GM19023 (cell line): ENCODE measurements at regions not wholly inside any gene's neighbourhood (a gene's known extent, or its start where the extent isn't known, plus 50 kb on each side); places are given as distances from the start of the nearest gene placed in this dataset.

Source experiments
- ATAC-seq: cut with Tn5 transposase; IDR thresholded peaks from one replicate; pipeline ENCODE4 v1.9.1; 2021; ENCODE audit warnings: mild to moderate bottlenecking, moderate library complexity; ENCODE audit not compliant: unreplicated experiment

GRCh38 chr4:24705016-24705753 is 90.2 kb upstream of the SOD3 start:
- ATAC-seq = no peak

- ATAC-seq = no peak
These were observed 81.8 kb upstream of the SOD3 start for GRCh38 chr4:24713604-24714003.

- no peak for ATAC-seq
These were observed 75.8 kb upstream of the SOD3 start for GRCh38 chr4:24719615-24720014.

GRCh38 chr4:24720436-24720835 is 74.9 kb upstream of the SOD3 start:
- ATAC-seq = no peak

- ATAC-seq = no peak
These were observed 74.4 kb upstream of the SOD3 start for GRCh38 chr4:24720979-24721378.

GRCh38 chr4:24722026-24722568 is 73.3 kb upstream of the SOD3 start:
- no peak for ATAC-seq

- no peak for ATAC-seq
These were observed 67.8 kb upstream of the SOD3 start for GRCh38 chr4:24727390-24728224.

GRCh38 chr4:24729119-24729730 is 66.1 kb upstream of the SOD3 start:
- no peak for ATAC-seq

GRCh38 chr4:24730256-24731001 is 64.9 kb upstream of the SOD3 start:
- no peak for ATAC-seq

- ATAC-seq = no peak
These were observed 63.9 kb upstream of the SOD3 start for GRCh38 chr4:24731448-24731847.

- no peak for ATAC-seq
These were observed 60.9 kb upstream of the SOD3 start for GRCh38 chr4:24734511-24734910.

- ATAC-seq = no peak
These were observed 59.3 kb upstream of the SOD3 start for GRCh38 chr4:24736066-24736465.

GRCh38 chr4:24741910-24742309 is 53.5 kb upstream of the SOD3 start:
- no peak for ATAC-seq

- no peak for ATAC-seq
These were observed 53.0 kb upstream of the SOD3 start for GRCh38 chr4:24742335-24742734.

GRCh38 chr4:24742773-24743172 is 52.6 kb upstream of the SOD3 start:
- no peak for ATAC-seq

- ATAC-seq = no peak
These were observed 52.2 kb upstream of the SOD3 start for GRCh38 chr4:24743206-24743605.

GRCh38 chr4:24743927-24744326 is 51.4 kb upstream of the SOD3 start:
- ATAC-seq = no peak

GRCh38 chr4:24745172-24745895 is 50.0 kb upstream of the SOD3 start:
- ATAC-seq = no peak
